A549 (cell line): ENCODE measurements at regions not wholly inside any gene's neighbourhood (a gene's known extent, or its start where the extent isn't known, plus 50 kb on each side); places are given as distances from the start of the nearest gene placed in this dataset.

ENCODE experiments used
- CHD2 ChIP-seq: fragments of 150-350 bp; IDR thresholded peaks from 2 replicates; pipeline ENCODE4 v1.6.1; 2014; ENCODE audit warnings: low read length; ENCODE audit not compliant: partially characterized antibody
- EP300 ChIP-seq, 2 experiments: fragments of >200 bp; sonication (Bioruptor Twin); formaldehyde crosslinking; IDR thresholded peaks; 2 replicates in 1 of 2; 3 replicates in 1 of 2; pipeline ENCODE4 v1.6.1; 2016 to 2017
- HEYL ChIP-seq: fragments of 250-450 bp; sonication (Bioruptor Pico); IDR thresholded peaks from 2 replicates; pipeline ENCODE4 v1.8.0; 2021; ENCODE audit warnings: mild to moderate bottlenecking, moderate library complexity
- MAFK ChIP-seq: fragments of 450-650 bp; IDR thresholded peaks from 2 replicates; pipeline ENCODE4 v1.6.1; 2014; ENCODE audit not compliant: partially characterized antibody
- PHF8 ChIP-seq: fragments of 200-600 bp; sonication (generic); IDR thresholded peaks from 2 replicates; pipeline ENCODE4 v1.6.1; 2016; ENCODE audit warnings: low read depth, mild to moderate bottlenecking, antibody characterized with exemption, moderate library complexity, borderline replicate concordance
- POLR2A ChIP-seq: IDR thresholded peaks from 2 replicates; pipeline ENCODE4 v1.6.1; 2012; ENCODE audit warnings: mild to moderate bottlenecking, low read length
- RAD21 ChIP-seq, 2 experiments: fragments of >200 bp in 1 of 2; sonication (Bioruptor Twin) in 1 of 2; formaldehyde crosslinking in 1 of 2; IDR thresholded peaks in 1 of 2; conservative IDR thresholded peaks in 1 of 2; 2 replicates in 1 of 2; 3 replicates in 1 of 2; pipeline ENCODE4 v1.6.1; 2012 to 2018; ENCODE audit warnings: inconsistent platforms in 1 of 2
- RCOR1 ChIP-seq: fragments of 150-350 bp; IDR thresholded peaks from 2 replicates; pipeline ENCODE4 v1.6.1; 2014; ENCODE audit warnings: antibody characterized with exemption, low read length, low read depth
- SMC3 ChIP-seq: fragments of >200 bp; sonication (Bioruptor Twin); formaldehyde crosslinking; IDR thresholded peaks from 3 replicates; pipeline ENCODE4 v1.6.1; 2018; ENCODE audit warnings: inconsistent platforms
- TF ChIP-seq, protein P1 (sequence below): fragments of >200 bp; sonication (Bioruptor Twin); formaldehyde crosslinking; IDR thresholded peaks from 3 replicates; pipeline ENCODE4 v1.5.1; 2016
- TF ChIP-seq, protein P2 (sequence below): IDR thresholded peaks from 2 replicates; pipeline ENCODE4 v1.6.1; 2012
- TF ChIP-seq, protein P3 (sequence below): fragments of 200-600 bp; sonication (generic); IDR thresholded peaks from 2 replicates; pipeline ENCODE4 v1.6.1; 2016; ENCODE audit warnings: antibody characterized with exemption, mild to moderate bottlenecking, moderate library complexity
- TF ChIP-seq, protein P4 (sequence below): fragments of >200 bp; sonication (Bioruptor Twin); formaldehyde crosslinking; IDR thresholded peaks from 3 replicates; pipeline ENCODE4 v1.6.1; 2016

DNA sequence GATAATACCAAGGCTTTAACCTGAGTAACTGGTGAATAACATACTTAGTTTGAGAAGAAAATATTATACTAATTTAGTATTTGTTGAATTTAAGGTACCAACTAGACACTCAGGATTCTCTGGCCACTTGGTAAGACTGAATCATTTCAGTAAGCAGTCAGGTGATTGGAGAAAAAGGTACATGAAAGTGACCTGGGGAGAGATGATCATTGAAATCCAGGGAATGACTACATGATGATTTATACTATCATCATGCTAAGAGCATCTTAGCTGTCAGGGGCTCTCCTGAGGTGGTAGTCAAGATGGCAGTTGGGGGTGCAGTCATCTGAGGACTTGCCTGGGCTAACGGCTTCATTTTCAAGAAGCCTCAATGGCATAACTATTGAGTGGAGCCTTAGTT lies 571.2 kb upstream of the ACVR2A start:
- TF ChIP-seq CHD2 (no peak), SMC3 (no peak), POLR2A (no peak), EP300 (IDR thresholded peaks at IDR 0.05) (no peak), RCOR1 (no peak), HEYL (CRISPR knock-in tag) (no peak), RAD21 (conservative IDR thresholded peaks at IDR 0.05 in 1 of 2, IDR thresholded peaks at IDR 0.05 in 1 of 2) (no peak), MAFK (no peak), PHF8 (no peak)
- TF ChIP-seq, protein P1, sequence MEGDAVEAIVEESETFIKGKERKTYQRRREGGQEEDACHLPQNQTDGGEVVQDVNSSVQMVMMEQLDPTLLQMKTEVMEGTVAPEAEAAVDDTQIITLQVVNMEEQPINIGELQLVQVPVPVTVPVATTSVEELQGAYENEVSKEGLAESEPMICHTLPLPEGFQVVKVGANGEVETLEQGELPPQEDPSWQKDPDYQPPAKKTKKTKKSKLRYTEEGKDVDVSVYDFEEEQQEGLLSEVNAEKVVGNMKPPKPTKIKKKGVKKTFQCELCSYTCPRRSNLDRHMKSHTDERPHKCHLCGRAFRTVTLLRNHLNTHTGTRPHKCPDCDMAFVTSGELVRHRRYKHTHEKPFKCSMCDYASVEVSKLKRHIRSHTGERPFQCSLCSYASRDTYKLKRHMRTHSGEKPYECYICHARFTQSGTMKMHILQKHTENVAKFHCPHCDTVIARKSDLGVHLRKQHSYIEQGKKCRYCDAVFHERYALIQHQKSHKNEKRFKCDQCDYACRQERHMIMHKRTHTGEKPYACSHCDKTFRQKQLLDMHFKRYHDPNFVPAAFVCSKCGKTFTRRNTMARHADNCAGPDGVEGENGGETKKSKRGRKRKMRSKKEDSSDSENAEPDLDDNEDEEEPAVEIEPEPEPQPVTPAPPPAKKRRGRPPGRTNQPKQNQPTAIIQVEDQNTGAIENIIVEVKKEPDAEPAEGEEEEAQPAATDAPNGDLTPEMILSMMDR, result no peak
- TF ChIP-seq, protein P2, sequence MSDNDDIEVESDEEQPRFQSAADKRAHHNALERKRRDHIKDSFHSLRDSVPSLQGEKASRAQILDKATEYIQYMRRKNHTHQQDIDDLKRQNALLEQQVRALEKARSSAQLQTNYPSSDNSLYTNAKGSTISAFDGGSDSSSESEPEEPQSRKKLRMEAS, result no peak
- TF ChIP-seq, protein P3, sequence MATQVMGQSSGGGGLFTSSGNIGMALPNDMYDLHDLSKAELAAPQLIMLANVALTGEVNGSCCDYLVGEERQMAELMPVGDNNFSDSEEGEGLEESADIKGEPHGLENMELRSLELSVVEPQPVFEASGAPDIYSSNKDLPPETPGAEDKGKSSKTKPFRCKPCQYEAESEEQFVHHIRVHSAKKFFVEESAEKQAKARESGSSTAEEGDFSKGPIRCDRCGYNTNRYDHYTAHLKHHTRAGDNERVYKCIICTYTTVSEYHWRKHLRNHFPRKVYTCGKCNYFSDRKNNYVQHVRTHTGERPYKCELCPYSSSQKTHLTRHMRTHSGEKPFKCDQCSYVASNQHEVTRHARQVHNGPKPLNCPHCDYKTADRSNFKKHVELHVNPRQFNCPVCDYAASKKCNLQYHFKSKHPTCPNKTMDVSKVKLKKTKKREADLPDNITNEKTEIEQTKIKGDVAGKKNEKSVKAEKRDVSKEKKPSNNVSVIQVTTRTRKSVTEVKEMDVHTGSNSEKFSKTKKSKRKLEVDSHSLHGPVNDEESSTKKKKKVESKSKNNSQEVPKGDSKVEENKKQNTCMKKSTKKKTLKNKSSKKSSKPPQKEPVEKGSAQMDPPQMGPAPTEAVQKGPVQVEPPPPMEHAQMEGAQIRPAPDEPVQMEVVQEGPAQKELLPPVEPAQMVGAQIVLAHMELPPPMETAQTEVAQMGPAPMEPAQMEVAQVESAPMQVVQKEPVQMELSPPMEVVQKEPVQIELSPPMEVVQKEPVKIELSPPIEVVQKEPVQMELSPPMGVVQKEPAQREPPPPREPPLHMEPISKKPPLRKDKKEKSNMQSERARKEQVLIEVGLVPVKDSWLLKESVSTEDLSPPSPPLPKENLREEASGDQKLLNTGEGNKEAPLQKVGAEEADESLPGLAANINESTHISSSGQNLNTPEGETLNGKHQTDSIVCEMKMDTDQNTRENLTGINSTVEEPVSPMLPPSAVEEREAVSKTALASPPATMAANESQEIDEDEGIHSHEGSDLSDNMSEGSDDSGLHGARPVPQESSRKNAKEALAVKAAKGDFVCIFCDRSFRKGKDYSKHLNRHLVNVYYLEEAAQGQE, result no peak
- TF ChIP-seq, protein P4, sequence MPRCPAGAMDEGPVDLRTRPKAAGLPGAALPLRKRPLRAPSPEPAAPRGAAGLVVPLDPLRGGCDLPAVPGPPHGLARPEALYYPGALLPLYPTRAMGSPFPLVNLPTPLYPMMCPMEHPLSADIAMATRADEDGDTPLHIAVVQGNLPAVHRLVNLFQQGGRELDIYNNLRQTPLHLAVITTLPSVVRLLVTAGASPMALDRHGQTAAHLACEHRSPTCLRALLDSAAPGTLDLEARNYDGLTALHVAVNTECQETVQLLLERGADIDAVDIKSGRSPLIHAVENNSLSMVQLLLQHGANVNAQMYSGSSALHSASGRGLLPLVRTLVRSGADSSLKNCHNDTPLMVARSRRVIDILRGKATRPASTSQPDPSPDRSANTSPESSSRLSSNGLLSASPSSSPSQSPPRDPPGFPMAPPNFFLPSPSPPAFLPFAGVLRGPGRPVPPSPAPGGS, result no peak
